Spleen (tissue), 7 donors: ENCODE measurements at regions not wholly inside any gene's neighbourhood (a gene's known extent, or its start where the extent isn't known, plus 50 kb on each side); places are given as distances from the start of the nearest gene placed in this dataset.

ENCODE experiments used
- CTCF ChIP-seq, 11 experiments: fragments of 200-600 bp in 7 of 11; fragments of 450-650 bp in 4 of 11; sonication (generic) in 4 of 11; IDR thresholded peaks in 8 of 11; conservative IDR thresholded peaks in 3 of 11; 1 replicate in 7 of 11; 2 replicates in 4 of 11; pipeline versions ENCODE4 v1.4.0 to v1.8.0; 2016 to 2021; ENCODE audit warnings: antibody characterized with exemption in 11 of 11, inconsistent platforms in 4 of 11, mild to moderate bottlenecking in 1 of 11
- POLR2A ChIP-seq, 3 donors: fragments of 450-650 bp; IDR thresholded peaks; one replicate each; pipeline ENCODE4 v1.5.1; 2017; ENCODE audit warnings: antibody characterized with exemption in 3 of 3, mild to moderate bottlenecking in 1 of 3
- POLR2AphosphoS5 ChIP-seq, 3 donors: sonication (generic); formaldehyde crosslinking; IDR thresholded peaks; one replicate each; pipeline ENCODE4 v1.5.1; 2017; ENCODE audit warnings: antibody characterized with exemption in 3 of 3
- donor health status: DM: no; HTN: no; CAD: no; lungs with moderate emphysema.
- donor health status: DM: no; HTN: no; CAD: no.
- donor health status: DM: no; HTN: no; CAD: no.

- TF ChIP-seq CTCF (IDR thresholded peaks at IDR 0.05 in 8 of 11, conservative IDR thresholded peaks at IDR 0.05 in 3 of 11) (no peak), POLR2A (IDR thresholded peaks at IDR 0.05) (no peak), POLR2AphosphoS5 (IDR thresholded peaks at IDR 0.05) (no peak)
Observed at GRCh38 chr6:27111743-27112142, 135.8 kb upstream of the PRSS16 start.
